ENCODE measurements at regions not wholly inside any gene's neighbourhood (a gene's known extent, or its start where the extent isn't known, plus 50 kb on each side); places are given as distances from the start of the nearest gene placed in this dataset.

DNA sequence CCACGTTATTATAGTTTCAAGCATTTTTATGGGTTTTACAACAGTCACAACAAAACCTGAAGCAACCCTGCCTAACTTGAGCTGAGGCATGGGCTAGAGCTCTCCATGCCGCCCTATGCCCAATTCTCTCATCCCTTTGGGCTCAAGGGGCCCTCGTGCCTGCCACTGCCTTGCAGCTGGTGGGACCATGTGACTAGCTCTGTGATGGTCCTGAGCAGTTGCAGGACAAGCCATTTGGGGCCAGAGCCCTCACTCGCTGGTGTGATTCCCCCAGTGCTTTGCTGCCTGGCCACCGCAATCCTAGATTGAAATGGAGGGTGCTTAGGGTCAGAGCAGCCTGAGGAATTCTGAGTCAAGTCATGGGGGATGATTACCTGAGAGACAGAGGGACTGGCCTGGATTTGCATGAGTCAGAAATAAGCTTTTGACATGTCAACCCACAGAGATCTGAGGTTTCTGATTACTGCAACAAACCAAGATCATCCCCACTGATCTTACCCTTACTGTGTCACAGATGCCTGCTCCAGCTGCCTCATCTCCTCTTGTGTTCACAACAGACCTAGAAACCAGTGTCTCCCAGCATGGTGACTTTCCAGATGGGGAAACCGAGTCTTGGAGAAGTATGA lies 323.7 kb downstream of the BRD1 start:
- TF ChIP-seq CTCF (IDR thresholded peaks at IDR 0.05) = no peak
- no peak for TF ChIP-seq ZFX (IDR thresholded peaks at IDR 0.05; ENCODE audit: borderline replicate concordance)
